Stimulated activated CD8-positive, alpha-beta memory T cell treated with anti-CD3 and anti-CD28 coated beads, Interleukin-4, amount 100 ng/mL, for 48 hours (primary cell): ENCODE measurements at regions not wholly inside any gene's neighbourhood (a gene's known extent, or its start where the extent isn't known, plus 50 kb on each side); places are given as distances from the start of the nearest gene placed in this dataset.

ENCODE experiments used
- DNase-seq: peaks from one replicate; pipeline ENCODE4 v3.0.0-alpha.2; 2020

GRCh38 chr13:99436686-99437416, 64.4 kb upstream of the TM9SF2 start:
- peak; percentile 98 for DNase-seq

GRCh38 chr13:99439048-99439447, 62.2 kb upstream of the TM9SF2 start:
- DNase-seq: no peak

- no peak for DNase-seq
These were observed 61.2 kb upstream of the TM9SF2 start for GRCh38 chr13:99439850-99440604.

- peak; percentile 58 for DNase-seq
These were observed 58.9 kb upstream of the TM9SF2 start for GRCh38 chr13:99442273-99442895.

- DNase-seq: no peak
These were observed 55.0 kb upstream of the TM9SF2 start for GRCh38 chr13:99446242-99446641.

GRCh38 chr13:99448546-99448945, 52.7 kb upstream of the TM9SF2 start:
- no peak for DNase-seq

- no peak for DNase-seq
These were observed 50.9 kb upstream of the TM9SF2 start for GRCh38 chr13:99450416-99450815.
